ENCODE measurements at regions not wholly inside any gene's neighbourhood (a gene's known extent, or its start where the extent isn't known, plus 50 kb on each side); places are given as distances from the start of the nearest gene placed in this dataset.

- H3K9me3 ChIP-seq (replicated peaks; ENCODE audit: control insufficient read depth, insufficient read depth, low read length) = no peaks in the 10 kb centered on the region
Observed at GRCh38 chr5:163938595-163938994, 433.2 kb downstream of the MAT2B start.

More at GRCh38 chr5:163938595-163938994, 433.2 kb downstream of the MAT2B start:
- Histone ChIP-seq H3K4me2 (ENCODE audit: control insufficient read depth, insufficient read depth) (no peak overlapping the region), H3K27ac (ENCODE audit: control insufficient read depth, insufficient read depth) (no peak overlapping the region), H3K4me3 (no peak overlapping the region), H3K27me3 (replicated peaks in 1 of 2; ENCODE audit: control insufficient read depth in 2 of 2, insufficient read depth in 2 of 2, low read length in 1 of 2) (no peaks in the 10 kb centered on the region), H3K4me1 (ENCODE audit: control insufficient read depth, insufficient read depth, low read length) (no peaks in the 10 kb centered on the region), H2AFZ (ENCODE audit: control insufficient read depth, low read depth, low read length) (no peak overlapping the region), H4K20me1 (ENCODE audit: control insufficient read depth, insufficient read depth) (no peaks in the 10 kb centered on the region), H3K36me3 (ENCODE audit: control insufficient read depth in 2 of 2, insufficient read depth in 2 of 2, low read length in 1 of 2) (no peaks in the 10 kb centered on the region), H3K9ac (ENCODE audit: control insufficient read depth, insufficient read depth, low read length) (no peak overlapping the region), H3K79me2 (ENCODE audit: control insufficient read depth, insufficient read depth, low read length) (no peaks in the 10 kb centered on the region)
- FAIRE-seq (no peak), ATAC-seq (no peak), DNase-seq (ENCODE audit: low read depth, low spot score) (no peak)
- intact Hi-C loops (cut with micrococcal nuclease; ENCODE audit: unreplicated experiment) = no loop called here
- ChIA-PET CTCF (no interaction called here), POLR2A (no interaction called here), SMC1A (ENCODE audit: uncharacterized antibody, unreplicated experiment) (interaction anchor here (0.6 kb wide), 1 partner anchor 295 kb away, joined by 3 read pairs; no protein-coding TSS in a partner anchor), RAD21 (ENCODE audit: unreplicated experiment) (no interaction called here)
- TF ChIP-seq ZNF622 (IDR thresholded peaks at IDR 0.05) (no peak), SREBF2 (IDR thresholded peaks at IDR 0.05; ENCODE audit: low read length) (no peak), BCL11A (IDR thresholded peaks at IDR 0.05; ENCODE audit: low read depth, low read length) (no peak), ZNF24 (IDR thresholded peaks at IDR 0.05) (no peak), ZNF687 (IDR thresholded peaks at IDR 0.05) (no peak), POLR2AphosphoS2 (IDR thresholded peaks at IDR 0.05; ENCODE audit: low read depth, low read length) (no peak), WRNIP1 (IDR thresholded peaks at IDR 0.05; ENCODE audit: borderline replicate concordance, low read depth, low read length) (no peak), RELA (IDR thresholded peaks at IDR 0.05; ENCODE audit: borderline replicate concordance, partially characterized antibody) (no peak), CREM (IDR thresholded peaks at IDR 0.05; ENCODE audit: low read depth) (no peak), EZH2 (IDR thresholded peaks at IDR 0.05; ENCODE audit: borderline replicate concordance, control insufficient read depth, low read depth, low read length) (no peak), MXI1 (IDR thresholded peaks at IDR 0.05; ENCODE audit: low read depth, low read length) (no peak)
- 81% methylated on average over 1 of the region's 1 CpG for WGBS (ENCODE audit: insufficient coverage, insufficient replicate concordance, low lambda C conversion rate, missing lambda C conversion rate)
- no TSS peak for BruUV-seq (replicated peaks)
- in situ Hi-C loops (cut with MboI) = no loop called here

Data from GM12878 (cell line).